ENCODE measurements at regions not wholly inside any gene's neighbourhood (a gene's known extent, or its start where the extent isn't known, plus 50 kb on each side); places are given as distances from the start of the nearest gene placed in this dataset.

DNA sequence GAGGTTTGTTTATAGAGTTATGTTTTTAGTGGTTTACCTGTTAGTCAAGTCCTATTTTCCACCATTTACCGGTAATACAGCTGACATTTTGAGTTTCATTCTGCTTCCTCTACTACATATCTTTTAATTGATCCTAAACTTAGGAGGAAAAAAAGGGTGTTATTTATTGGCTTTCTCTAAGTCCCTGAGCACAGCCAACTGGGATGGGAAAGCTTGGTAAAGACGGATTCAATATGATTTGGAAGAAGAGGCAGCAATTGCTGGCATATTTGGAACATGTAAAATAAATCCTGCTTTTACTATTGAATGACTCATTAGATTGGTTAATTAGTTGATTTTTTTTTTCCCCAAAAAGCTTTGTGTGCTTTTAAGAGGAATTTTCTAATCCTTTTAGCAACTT, 475.7 kb downstream of the PRKD1 start:
- no peak overlapping the region for H3K14ac ChIP-seq (ENCODE audit: insufficient read depth, low read length)
- H4K5ac ChIP-seq (ENCODE audit: insufficient read length, low read depth, low read length) = no peak overlapping the region
- H2AK5ac ChIP-seq (ENCODE audit: insufficient read length, low read length) = no peak overlapping the region
- H2BK5ac ChIP-seq (ENCODE audit: insufficient read length, low read length) = no peak overlapping the region
- H3K9me3 Mint-ChIP-seq = no peaks in the 10 kb centered on the region; a peak in 1 of 5 replicates
- no peak overlapping the region for H3K27ac ChIP-seq (ENCODE audit: insufficient read length, low read depth, low read length)
- no peak overlapping the region for H2AFZ ChIP-seq (ENCODE audit: low read length)
- no peak overlapping the region for H2BK12ac ChIP-seq (ENCODE audit: insufficient read length, low read depth, low read length)
- no peak for TF ChIP-seq CTCF (conservative IDR thresholded peaks at IDR 0.05)
- H3K4me2 ChIP-seq (ENCODE audit: insufficient read depth, insufficient read length, low read length) = no peak overlapping the region
- H3K79me2 ChIP-seq (ENCODE audit: insufficient read depth, low read length) = no peaks in the 10 kb centered on the region
- 0 out of 4 replicates have a peak, but pooled peaks cover 0 to 6% of the 10 kb centered on the region in 2 experiments for H3K4me1 Mint-ChIP-seq
- H2BK120ac ChIP-seq (ENCODE audit: low read depth, low read length, poor library complexity, severe bottlenecking) = no peak overlapping the region
- H3K27me3 ChIP-seq (ENCODE audit: insufficient read depth, low read length) = no peaks in the 10 kb centered on the region; the same call in 1 of the 2 replicates
- H3K27ac Mint-ChIP-seq = no peak overlapping the region
- H4K91ac ChIP-seq (ENCODE audit: insufficient read length, low read depth, low read length) = no peak overlapping the region
- no peaks in the 10 kb centered on the region for H4K20me1 ChIP-seq (ENCODE audit: control insufficient read depth, insufficient read depth, insufficient read length)
- no peak overlapping the region for H2BK15ac ChIP-seq (ENCODE audit: low read depth, low read length)
- no peak overlapping the region for H3K4ac ChIP-seq (ENCODE audit: low read depth, low read length)
- H3K36me3 Mint-ChIP-seq (ENCODE audit: insufficient read depth in 1 of 3, low read depth in 3 of 3) = peaks cover 0 to 5% (median 0%) of the 10 kb centered on the region in 3 experiments; a peak in 2 of 7 replicates
- H3K18ac ChIP-seq (ENCODE audit: insufficient read length, low read depth, low read length) = no peak overlapping the region
- no peak overlapping the region for H3K23ac ChIP-seq (ENCODE audit: insufficient read length, low read depth, low read length)
- H3K9ac ChIP-seq (ENCODE audit: extremely low read depth, insufficient read length, low read length) = no peak overlapping the region
- H3K23me2 ChIP-seq (ENCODE audit: insufficient read length, low read depth, low read length, poor library complexity, severe bottlenecking) = no peaks in the 10 kb centered on the region
- H4K8ac ChIP-seq (replicated peaks; ENCODE audit: insufficient read length, low read depth, low read length) = no peak overlapping the region
- H3K27me3 Mint-ChIP-seq (ENCODE audit: low read depth) = peaks cover 2% of the 10 kb centered on the region
- H3K4me1 ChIP-seq (ENCODE audit: insufficient read depth, low read length) = no peaks in the 10 kb centered on the region
- H3K56ac ChIP-seq (ENCODE audit: insufficient read length, low read depth, low read length) = no peak overlapping the region
- H3K4me3 Mint-ChIP-seq = no peak overlapping the region
- WGBS (ENCODE audit: extremely low coverage, insufficient read length, low lambda C conversion rate) = no CpG with 5 or more reads among the region's 2 CpGs
- no peak for DNase-seq
- no peak overlapping the region for H3T11ph ChIP-seq (ENCODE audit: low read length)
- H3K9me3 ChIP-seq (ENCODE audit: control insufficient read depth, low read depth, low read length) = no peaks in the 10 kb centered on the region
- H3K79me1 ChIP-seq (ENCODE audit: insufficient read depth, low read depth, low read length, poor library complexity, severe bottlenecking) = no peaks in the 10 kb centered on the region
- H2BK20ac ChIP-seq (ENCODE audit: low read depth, low read length, poor library complexity, severe bottlenecking) = no peak overlapping the region

Data from H9 (cell line).